SK-N-SH (cell line): ENCODE measurements at regions not wholly inside any gene's neighbourhood (a gene's known extent, or its start where the extent isn't known, plus 50 kb on each side); places are given as distances from the start of the nearest gene placed in this dataset.

Source experiments
- EP300 ChIP-seq, 2 experiments: IDR thresholded peaks; 2 replicates each; pipeline versions ENCODE4 v1.4.0 to v1.6.1; 2012; ENCODE audit warnings: borderline replicate concordance in 1 of 2, low read depth in 1 of 2, low read length in 1 of 2
- GABPA ChIP-seq: IDR thresholded peaks from 2 replicates; pipeline ENCODE4 v1.4.0; 2012; ENCODE audit warnings: low read depth, mild to moderate bottlenecking
- JUND ChIP-seq: IDR thresholded peaks from 2 replicates; pipeline ENCODE4 v1.4.0; 2012
- RAD21 ChIP-seq: IDR thresholded peaks from 2 replicates; pipeline ENCODE4 v1.6.1; 2012; ENCODE audit warnings: mild to moderate bottlenecking, low read length
- RXRA ChIP-seq: IDR thresholded peaks from 2 replicates; pipeline ENCODE4 v1.4.0; 2012; ENCODE audit warnings: low read depth, mild to moderate bottlenecking, borderline replicate concordance
- TCF12 ChIP-seq: IDR thresholded peaks from 2 replicates; pipeline ENCODE4 v1.4.0; 2012
- TEAD4 ChIP-seq: IDR thresholded peaks from 2 replicates; pipeline ENCODE4 v1.4.0; 2012; ENCODE audit warnings: mild to moderate bottlenecking, borderline replicate concordance; ENCODE audit not compliant: insufficient read depth

DNA sequence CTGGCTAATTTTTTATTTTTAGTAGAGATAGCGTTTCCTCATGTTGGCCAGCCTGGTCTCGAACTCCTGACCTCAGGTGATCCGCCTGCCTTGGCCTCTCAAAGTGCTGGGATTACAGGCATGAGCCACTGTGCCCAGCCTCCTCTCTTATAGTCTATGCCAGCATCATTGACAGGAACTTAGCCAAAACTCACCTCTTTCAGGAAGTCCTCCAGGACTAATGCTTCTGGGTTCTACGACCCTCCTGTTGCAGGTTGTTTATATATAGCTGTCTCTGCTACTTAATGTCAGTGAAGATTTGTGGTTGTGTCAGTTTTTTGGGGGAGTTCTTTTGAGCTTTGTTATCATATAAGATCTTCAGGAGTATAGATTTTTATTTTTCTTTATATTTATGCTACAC lies 112.1 kb upstream of the CDC42EP3 start:
- TF ChIP-seq RAD21 (no peak), JUND (no peak), TEAD4 (no peak), GABPA (no peak), EP300 (IDR thresholded peaks at IDR 0.05; ENCODE audit: borderline replicate concordance in 1 of 2, low read depth in 1 of 2, low read length in 1 of 2) (no peak), RXRA (no peak), TCF12 (no peak)
